Activated naive CD8-positive, alpha-beta T cell treated with anti-CD3 and anti-CD28 coated beads for 36 hours (primary cell): ENCODE measurements at regions not wholly inside any gene's neighbourhood (a gene's known extent, or its start where the extent isn't known, plus 50 kb on each side); places are given as distances from the start of the nearest gene placed in this dataset.
"Not testable (repeated sequence)": the region's sequence is repeated elsewhere in the genome, so short reads cannot be mapped to it uniquely, and the experiment has no call there.

Experiments
- DNase-seq: peaks from one replicate; pipeline ENCODE4 v3.0.0; 2021
- H3K27ac Mint-ChIP-seq: one replicate; pipeline ENCODE4 v1.8.0; 2022; ENCODE audit warnings: mild to moderate bottlenecking, moderate library complexity, mixed read lengths
- H3K27me3 Mint-ChIP-seq: one replicate; pipeline ENCODE4 v1.8.0; 2022; ENCODE audit warnings: mild to moderate bottlenecking, mixed read lengths
- H3K36me3 Mint-ChIP-seq: one replicate; pipeline ENCODE4 v1.8.0; 2021; ENCODE audit warnings: mild to moderate bottlenecking, mixed read lengths
- H3K4me1 Mint-ChIP-seq: one replicate; pipeline ENCODE4 v1.8.0; 2021; ENCODE audit warnings: mixed read lengths
- H3K4me3 Mint-ChIP-seq: one replicate; pipeline ENCODE4 v1.8.0; 2022; ENCODE audit warnings: mild to moderate bottlenecking, moderate library complexity, mixed read lengths
- H3K9me3 Mint-ChIP-seq: one replicate; pipeline ENCODE4 v1.8.0; 2022; ENCODE audit warnings: mixed read lengths

DNA sequence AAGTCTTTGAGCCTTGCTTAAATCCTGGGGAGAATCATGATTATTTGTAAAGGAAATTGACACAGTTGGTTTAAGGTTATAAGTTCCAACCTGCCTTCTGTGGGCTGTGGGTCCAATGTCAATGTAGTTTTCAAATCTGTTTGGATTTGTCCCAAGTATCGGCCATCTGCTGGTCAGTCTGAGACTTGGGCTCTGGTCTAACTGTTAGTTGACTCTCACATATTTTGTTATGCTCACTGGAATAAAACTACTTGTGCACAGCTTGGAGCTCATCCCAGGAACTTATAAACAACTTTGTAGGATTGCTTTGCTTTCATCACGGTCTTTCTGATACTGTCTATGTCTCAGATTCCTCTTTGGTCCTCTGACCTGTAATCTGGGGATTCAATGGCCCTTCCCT, 1026.2 kb upstream of the ZEB2 start:
- Mint-ChIP-seq H3K9me3 (no peaks in the 10 kb centered on the region), H3K4me1 (no peaks in the 10 kb centered on the region), H3K4me3 (no peak overlapping the region), H3K27me3 (no peaks in the 10 kb centered on the region), H3K27ac (no peak overlapping the region), H3K36me3 (no peaks in the 10 kb centered on the region)
- DNase-seq, result no peak

DNA sequence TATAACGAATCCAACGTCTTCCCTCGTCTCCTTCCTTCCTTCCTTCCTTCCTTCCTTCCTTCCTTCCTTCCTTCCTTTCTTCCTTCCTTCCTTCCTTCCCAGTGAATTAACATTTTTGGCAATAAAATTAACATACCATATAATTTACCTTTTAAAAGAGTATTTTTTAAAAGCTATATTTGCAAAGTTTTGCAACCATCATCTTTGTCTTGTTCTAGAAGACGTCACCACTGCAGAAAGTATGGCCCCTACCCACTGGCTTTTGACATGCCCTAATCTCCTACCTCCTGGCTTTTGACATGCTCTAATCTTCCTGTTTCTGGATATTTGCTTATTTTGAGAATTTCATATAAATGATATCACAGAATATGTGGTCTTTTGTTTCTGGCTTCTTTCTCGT, 1023.9 kb upstream of the ZEB2 start:
- Mint-ChIP-seq H3K4me1 (no peaks in the 10 kb centered on the region), H3K36me3 (no peaks in the 10 kb centered on the region), H3K4me3 (no peak overlapping the region), H3K27ac (no peak overlapping the region), H3K27me3 (no peaks in the 10 kb centered on the region), H3K9me3 (no peaks in the 10 kb centered on the region)
- no peak for DNase-seq

DNA sequence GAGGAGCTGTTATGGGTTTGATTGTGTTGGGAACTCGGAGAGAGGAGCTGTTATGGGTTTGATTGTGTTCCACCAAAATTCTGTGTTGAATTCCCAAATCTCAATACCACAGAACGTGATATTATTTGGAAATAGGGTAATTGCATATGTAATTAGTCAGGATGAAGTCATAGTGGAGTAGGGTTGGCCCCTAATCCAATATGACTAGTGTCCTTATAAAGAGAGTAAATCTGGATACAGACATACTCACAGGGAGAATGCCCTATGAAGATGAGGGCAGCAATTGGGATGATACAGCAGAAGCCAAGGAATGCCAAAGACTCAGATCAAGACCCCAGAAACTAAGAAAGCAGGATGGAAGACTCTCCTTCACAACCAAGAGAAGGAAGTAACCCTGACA, 1023.2 kb upstream of the ZEB2 start:
- Mint-ChIP-seq H3K4me1 (no peaks in the 10 kb centered on the region), H3K27me3 (no peaks in the 10 kb centered on the region), H3K4me3 (no peak overlapping the region), H3K9me3 (no peaks in the 10 kb centered on the region), H3K27ac (no peak overlapping the region), H3K36me3 (no peaks in the 10 kb centered on the region)
- DNase-seq, result no peak

DNA sequence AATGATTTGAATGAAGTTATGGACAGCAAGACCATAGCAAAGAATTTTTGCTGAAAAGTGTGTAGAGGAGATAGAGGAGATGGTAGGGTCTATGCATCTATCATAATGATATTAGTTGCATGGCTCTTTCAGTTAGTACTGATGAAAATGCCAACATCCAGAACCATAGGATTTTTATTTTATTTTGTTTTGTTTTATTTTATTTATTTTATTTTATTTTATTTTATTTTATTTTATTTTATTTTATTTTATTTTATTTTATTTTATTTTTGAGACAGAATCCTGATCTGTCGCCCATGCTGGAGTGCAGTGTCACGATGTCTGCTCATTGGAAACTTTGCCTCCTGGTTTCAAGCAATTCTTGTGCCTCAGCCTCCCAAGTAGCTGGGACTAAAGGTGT, 1021.1 kb upstream of the ZEB2 start:
- no peaks in the 10 kb centered on the region for H3K9me3 Mint-ChIP-seq
- H3K27ac Mint-ChIP-seq, result no peak overlapping the region
- no peaks in the 10 kb centered on the region for H3K36me3 Mint-ChIP-seq
- DNase-seq, result no peak
- H3K4me1 Mint-ChIP-seq, result no peaks in the 10 kb centered on the region
- H3K4me3 Mint-ChIP-seq, result no peak overlapping the region
- no peaks in the 10 kb centered on the region for H3K27me3 Mint-ChIP-seq

DNA sequence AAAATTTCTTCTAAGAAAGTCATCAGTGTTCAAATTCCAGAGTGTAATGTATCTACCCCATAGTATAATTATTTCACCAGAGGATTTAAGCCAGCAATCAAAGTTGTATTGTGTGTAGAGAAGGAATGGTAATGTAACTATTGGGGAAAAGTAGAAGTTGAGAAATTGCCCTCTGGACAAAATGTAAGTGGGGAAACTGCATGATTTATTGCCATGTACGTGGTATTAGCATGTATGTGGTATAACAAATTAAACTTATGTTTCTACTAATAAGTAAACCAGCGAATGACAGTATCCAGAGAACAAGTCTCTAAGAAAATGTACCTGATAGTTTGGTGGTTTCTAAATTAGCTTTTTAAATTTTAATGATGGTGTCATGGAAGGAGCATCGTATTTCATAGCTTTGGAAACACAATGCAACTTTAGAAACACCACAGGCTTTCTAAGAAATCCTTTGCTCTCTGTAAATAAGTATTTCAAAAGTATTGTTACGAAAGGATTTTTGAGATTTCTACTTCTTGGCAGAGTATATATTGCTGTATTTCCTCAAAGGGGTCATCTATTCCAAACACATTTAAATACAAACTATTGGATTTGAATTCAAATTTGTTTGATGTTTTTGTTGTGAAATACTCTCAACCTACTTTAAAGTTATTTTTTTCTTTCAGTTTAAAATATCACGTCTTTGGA, 1018.9 kb upstream of the ZEB2 start:
- DNase-seq, result no peak
- no peak overlapping the region for H3K27ac Mint-ChIP-seq
- H3K27me3 Mint-ChIP-seq, result no peaks in the 10 kb centered on the region
- no peak overlapping the region for H3K4me3 Mint-ChIP-seq
- H3K4me1 Mint-ChIP-seq, result no peaks in the 10 kb centered on the region
- H3K9me3 Mint-ChIP-seq, result no peaks in the 10 kb centered on the region
- H3K36me3 Mint-ChIP-seq, result no peaks in the 10 kb centered on the region

DNA sequence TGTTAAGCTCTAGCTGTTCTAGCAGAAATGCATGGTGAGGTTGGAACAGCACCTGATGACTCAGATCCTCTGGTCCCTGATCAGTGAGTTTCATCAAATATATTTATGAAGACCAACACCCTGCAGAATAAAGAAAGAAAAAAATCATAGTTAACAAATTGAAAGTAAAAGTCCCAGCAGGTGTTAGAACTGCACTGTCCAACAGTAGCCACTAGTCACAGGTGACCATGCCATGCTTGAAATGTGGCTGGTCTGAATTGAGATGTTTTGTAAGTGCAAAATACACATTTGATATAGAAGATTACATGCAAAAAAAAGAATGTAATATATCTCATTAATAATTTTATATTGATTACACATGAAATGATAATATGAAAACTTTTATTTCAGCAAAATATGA, 1010.7 kb upstream of the ZEB2 start:
- H3K36me3 Mint-ChIP-seq, result no peaks in the 10 kb centered on the region
- no peak for DNase-seq
- no peak overlapping the region for H3K27ac Mint-ChIP-seq
- no peaks in the 10 kb centered on the region for H3K4me1 Mint-ChIP-seq
- H3K9me3 Mint-ChIP-seq, result no peaks in the 10 kb centered on the region
- no peak overlapping the region for H3K4me3 Mint-ChIP-seq
- no peaks in the 10 kb centered on the region for H3K27me3 Mint-ChIP-seq

DNA sequence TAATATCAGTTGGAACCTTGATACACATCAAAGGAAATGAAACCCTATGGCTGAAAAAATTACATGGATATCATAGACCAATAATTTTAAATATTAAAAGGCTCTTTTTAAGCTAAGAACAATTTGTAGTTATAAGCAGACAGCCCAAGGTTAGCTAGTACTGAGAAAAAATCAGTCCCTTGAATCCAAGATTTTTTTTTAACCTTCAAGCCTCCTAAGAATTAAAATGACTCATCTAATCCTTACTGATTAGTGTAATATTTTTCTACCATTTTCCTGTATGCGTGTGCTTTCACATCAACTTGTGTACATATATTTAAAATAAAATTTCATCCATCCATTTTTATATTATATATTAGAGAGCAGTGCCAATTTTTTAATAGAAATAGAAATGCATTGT, 1004.9 kb upstream of the ZEB2 start:
- no peak for DNase-seq
- Mint-ChIP-seq H3K27me3 (no peaks in the 10 kb centered on the region), H3K27ac (no peak overlapping the region), H3K4me3 (no peak overlapping the region), H3K36me3 (no peaks in the 10 kb centered on the region), H3K4me1 (no peaks in the 10 kb centered on the region), H3K9me3 (peaks cover 4% of the 10 kb centered on the region)

DNA sequence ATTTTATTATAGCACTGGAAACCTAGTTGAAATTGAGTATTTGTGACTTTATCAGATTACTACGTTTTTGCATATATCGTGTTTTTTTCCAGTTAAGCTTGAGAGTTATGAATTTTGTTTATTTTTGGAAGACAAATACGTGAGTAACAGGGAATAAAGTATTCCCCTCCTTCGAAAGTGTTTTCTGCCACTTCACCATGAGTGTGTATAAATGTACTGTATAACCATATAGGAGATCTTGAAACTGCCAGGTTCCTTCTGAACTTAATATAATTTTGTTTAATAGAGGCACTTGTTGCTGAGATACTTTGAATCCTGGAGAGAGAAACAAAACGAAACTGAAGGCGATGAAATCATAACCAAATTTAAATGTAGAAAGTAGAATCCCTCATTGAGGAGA, 1004.4 kb upstream of the ZEB2 start:
- H3K4me1 Mint-ChIP-seq, result no peaks in the 10 kb centered on the region
- DNase-seq, result no peak
- H3K27ac Mint-ChIP-seq, result no peak overlapping the region
- H3K27me3 Mint-ChIP-seq, result no peaks in the 10 kb centered on the region
- H3K4me3 Mint-ChIP-seq, result no peak overlapping the region
- peaks cover 6% of the 10 kb centered on the region for H3K9me3 Mint-ChIP-seq
- H3K36me3 Mint-ChIP-seq, result no peaks in the 10 kb centered on the region

DNA sequence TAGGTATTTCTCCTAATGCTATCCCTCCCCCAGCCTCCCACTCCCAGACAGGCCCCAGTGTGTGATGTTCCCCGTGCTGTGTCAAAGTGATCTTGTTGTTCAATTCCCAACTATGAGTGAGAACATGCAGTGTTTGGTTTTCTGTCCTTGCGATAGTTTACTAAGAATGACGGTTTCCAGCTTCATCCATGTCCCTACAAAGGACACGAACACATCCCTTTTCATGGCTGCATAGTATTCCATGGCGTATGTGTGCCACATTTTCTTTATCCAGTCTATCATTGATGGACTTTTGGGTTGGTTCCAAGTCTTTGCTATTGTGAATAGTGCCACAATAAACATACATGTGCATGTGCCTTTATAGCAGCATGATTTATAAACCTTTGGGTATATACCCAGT, 999.3 kb upstream of the ZEB2 start:
- not testable (repeated sequence) for H3K9me3 Mint-ChIP-seq, H3K27ac Mint-ChIP-seq, H3K4me3 Mint-ChIP-seq, H3K27me3 Mint-ChIP-seq, H3K36me3 Mint-ChIP-seq, H3K4me1 Mint-ChIP-seq, DNase-seq

DNA sequence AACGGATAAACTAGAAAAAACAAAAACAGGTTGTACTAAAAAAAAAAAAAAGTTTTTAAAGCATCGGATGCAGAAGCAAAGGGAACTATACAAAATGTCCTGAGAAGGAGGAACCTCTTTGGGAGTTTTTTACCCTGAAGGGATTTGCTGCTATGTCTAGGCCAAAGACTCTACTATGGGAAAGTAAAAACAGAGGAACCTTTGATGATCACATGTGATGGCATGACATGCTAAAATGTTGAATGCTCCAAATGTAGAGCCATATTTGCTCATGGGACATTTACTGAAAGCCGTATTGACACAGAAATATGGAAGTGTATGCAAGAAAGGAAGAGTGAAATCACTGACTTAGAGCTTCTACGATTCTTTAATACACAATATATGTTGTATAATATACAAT, 992.0 kb upstream of the ZEB2 start:
- DNase-seq, result no peak

DNA sequence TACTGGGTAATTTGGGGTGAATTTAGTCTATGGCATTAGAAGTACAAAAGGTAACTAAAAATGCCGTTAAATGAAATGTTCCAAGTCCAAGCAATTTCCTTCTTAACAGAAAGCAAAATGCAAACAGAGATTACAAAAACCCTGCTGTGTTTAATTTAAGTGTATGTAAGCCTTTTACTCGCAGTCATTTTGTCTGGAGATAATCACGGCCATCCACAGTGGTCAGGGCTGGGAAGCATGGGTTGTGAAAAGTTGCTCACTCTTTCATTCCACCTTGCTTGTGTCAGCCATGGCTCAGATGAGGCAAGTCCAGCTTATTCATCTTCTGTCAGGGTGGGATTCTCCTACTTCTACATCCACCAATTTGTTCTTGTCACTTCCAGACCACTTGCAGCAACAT, 983.6 kb upstream of the ZEB2 start:
- no peak overlapping the region for H3K27ac Mint-ChIP-seq
- H3K36me3 Mint-ChIP-seq, result no peaks in the 10 kb centered on the region
- H3K9me3 Mint-ChIP-seq, result no peaks in the 10 kb centered on the region
- DNase-seq, result no peak
- H3K4me3 Mint-ChIP-seq, result no peak overlapping the region
- no peaks in the 10 kb centered on the region for H3K27me3 Mint-ChIP-seq
- H3K4me1 Mint-ChIP-seq, result no peaks in the 10 kb centered on the region

More for the DNA sequence above, 992.0 kb upstream of the ZEB2 start:
- no peak overlapping the region for H3K4me3 Mint-ChIP-seq
- H3K9me3 Mint-ChIP-seq, result no peaks in the 10 kb centered on the region
- H3K36me3 Mint-ChIP-seq, result no peaks in the 10 kb centered on the region
- H3K4me1 Mint-ChIP-seq, result no peaks in the 10 kb centered on the region
- no peak overlapping the region for H3K27ac Mint-ChIP-seq
- H3K27me3 Mint-ChIP-seq, result no peaks in the 10 kb centered on the region

DNA sequence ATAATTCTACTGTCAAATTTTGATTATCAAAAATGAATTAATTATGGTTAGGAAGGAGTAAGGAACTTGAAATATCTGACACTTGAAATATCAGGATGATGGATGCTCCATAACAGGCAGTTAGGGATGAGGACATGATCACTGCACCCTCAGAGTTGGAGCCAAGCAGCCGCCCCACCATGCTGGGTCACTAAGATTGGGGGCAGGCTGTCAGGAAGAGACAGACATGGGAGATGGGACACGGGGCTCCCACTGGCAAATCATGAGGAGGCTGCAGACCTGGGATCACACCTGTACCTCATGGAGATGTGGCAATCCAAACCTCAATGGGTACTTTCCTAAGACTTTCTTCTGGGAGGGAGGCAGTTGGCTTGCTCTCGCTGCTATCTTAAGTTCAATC, 982.0 kb upstream of the ZEB2 start:
- no peaks in the 10 kb centered on the region for H3K9me3 Mint-ChIP-seq
- DNase-seq, result no peak
- H3K36me3 Mint-ChIP-seq, result no peaks in the 10 kb centered on the region
- no peaks in the 10 kb centered on the region for H3K4me1 Mint-ChIP-seq
- H3K27me3 Mint-ChIP-seq, result no peaks in the 10 kb centered on the region
- H3K4me3 Mint-ChIP-seq, result no peak overlapping the region
- no peak overlapping the region for H3K27ac Mint-ChIP-seq

DNA sequence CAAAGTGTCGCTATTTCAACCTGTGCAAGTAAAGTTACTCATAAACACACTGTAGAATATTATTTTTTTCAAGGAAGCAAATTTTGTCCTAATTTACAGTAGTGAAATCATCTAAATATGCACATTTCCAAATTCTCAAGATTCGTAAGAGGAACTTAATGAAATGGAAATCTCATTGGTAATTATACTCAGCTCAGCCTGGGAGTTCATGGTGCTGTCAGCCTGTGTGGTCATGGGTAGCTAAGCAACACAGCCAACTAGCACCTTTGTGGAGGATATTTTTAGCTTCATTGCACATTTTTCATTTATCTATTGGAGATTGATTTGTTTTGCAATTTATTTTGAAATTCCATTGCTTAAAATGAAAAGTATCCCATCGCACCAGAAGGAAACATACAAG, 975.7 kb upstream of the ZEB2 start:
- Mint-ChIP-seq H3K4me1 (no peaks in the 10 kb centered on the region), H3K27ac (no peak overlapping the region), H3K4me3 (no peak overlapping the region), H3K27me3 (no peaks in the 10 kb centered on the region), H3K9me3 (peaks cover 4% of the 10 kb centered on the region), H3K36me3 (no peaks in the 10 kb centered on the region)
- no peak for DNase-seq

DNA sequence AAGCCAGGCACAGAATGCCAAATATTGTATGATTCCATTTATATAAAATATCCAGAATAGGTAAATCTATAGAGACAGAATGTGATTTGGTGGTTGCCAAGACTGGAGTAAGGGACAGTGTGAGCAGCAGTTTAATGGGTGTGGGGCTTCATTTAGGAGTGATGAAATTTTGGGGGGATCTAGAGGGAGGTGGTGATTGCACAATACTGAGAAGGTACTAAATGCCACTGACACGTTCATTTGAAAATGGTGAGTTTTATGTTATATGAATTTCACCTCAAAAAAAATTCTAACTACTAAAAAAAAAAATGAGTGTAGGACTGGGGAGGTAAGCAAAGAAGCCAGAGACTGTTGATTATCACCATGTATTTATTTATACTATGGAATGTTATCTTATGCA, 974.5 kb upstream of the ZEB2 start:
- Mint-ChIP-seq H3K27me3 (no peaks in the 10 kb centered on the region), H3K4me1 (no peaks in the 10 kb centered on the region), H3K4me3 (no peak overlapping the region), H3K9me3 (peaks cover 4% of the 10 kb centered on the region), H3K27ac (no peak overlapping the region), H3K36me3 (no peaks in the 10 kb centered on the region)
- no peak for DNase-seq

DNA sequence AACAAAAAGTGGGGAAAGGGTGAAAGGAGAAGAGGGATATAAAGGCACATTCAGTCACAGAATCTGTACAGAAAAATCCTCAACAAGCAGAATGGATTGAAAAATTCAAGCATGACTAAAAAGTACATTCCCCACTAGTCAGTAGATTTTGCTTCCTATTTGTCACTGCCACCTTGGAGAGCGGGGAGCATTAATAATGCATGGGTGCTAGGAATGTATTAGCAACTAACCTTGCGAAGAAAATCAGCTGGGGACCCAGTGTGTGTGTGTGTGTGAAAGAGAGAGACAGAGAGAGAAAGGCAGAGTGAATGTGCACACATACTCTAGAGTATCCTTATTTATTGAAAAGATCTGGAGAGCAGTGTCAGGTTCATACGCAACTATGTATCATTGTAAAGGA, 968.7 kb upstream of the ZEB2 start:
- Mint-ChIP-seq H3K9me3 (peaks cover 4% of the 10 kb centered on the region), H3K36me3 (no peaks in the 10 kb centered on the region), H3K27ac (no peak overlapping the region), H3K4me1 (no peaks in the 10 kb centered on the region), H3K27me3 (peaks cover 3% of the 10 kb centered on the region), H3K4me3 (no peak overlapping the region)
- no peak for DNase-seq

DNA sequence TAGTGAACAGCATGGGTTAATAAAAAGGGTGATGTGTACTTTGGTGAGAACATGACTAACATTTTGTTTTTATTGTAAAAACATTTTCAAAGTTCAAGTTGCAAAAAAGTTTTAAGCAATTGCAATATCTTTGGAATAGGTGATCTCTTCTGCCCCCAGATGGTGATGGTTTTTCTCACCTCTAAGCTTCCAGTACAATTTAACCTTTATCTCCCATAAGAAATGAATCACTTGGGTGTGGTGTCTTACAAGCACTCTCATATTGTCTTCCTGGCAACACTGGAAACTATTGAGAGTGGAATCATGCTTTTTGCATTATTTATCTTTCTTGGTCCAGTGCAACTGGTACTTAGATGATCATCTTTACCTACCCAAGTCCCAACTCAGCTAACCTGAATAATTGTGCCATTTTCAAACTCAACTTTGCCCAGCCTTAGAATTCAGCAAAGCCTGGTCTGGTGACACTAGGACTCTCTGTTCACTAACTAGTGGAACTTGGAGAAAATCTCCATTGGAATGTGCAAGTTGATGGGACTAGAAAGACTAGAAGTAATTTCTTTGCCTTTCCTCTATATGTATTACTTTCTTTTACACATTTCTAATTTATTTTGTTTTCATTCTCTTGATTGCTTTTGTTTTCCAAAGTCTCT, 964.7 kb upstream of the ZEB2 start:
- H3K4me1 Mint-ChIP-seq, result no peaks in the 10 kb centered on the region
- no peak overlapping the region for H3K4me3 Mint-ChIP-seq
- peaks cover 5% of the 10 kb centered on the region for H3K27me3 Mint-ChIP-seq
- DNase-seq, result no peak
- H3K36me3 Mint-ChIP-seq, result no peaks in the 10 kb centered on the region
- no peaks in the 10 kb centered on the region for H3K9me3 Mint-ChIP-seq
- H3K27ac Mint-ChIP-seq, result no peak overlapping the region
